Liver (tissue), 3 donors: ENCODE measurements at regions not wholly inside any gene's neighbourhood (a gene's known extent, or its start where the extent isn't known, plus 50 kb on each side); places are given as distances from the start of the nearest gene placed in this dataset.
"Not testable (repeated sequence)": the region's sequence is repeated elsewhere in the genome, so short reads cannot be mapped to it uniquely, and the experiment has no call there.

Experiments
- CTCF ChIP-seq: fragments of 150-350 bp; IDR thresholded peaks from 2 replicates; pipeline ENCODE4 v1.5.1; 2017; ENCODE audit warnings: improper control_type of control experiment, low read depth, low read length; ENCODE audit not compliant: missing input control
- EGR1 ChIP-seq, 2 donors: IDR thresholded peaks; 2 replicates each; pipeline ENCODE4 v1.6.1; 2016 to 2018; ENCODE audit warnings: antibody characterized with exemption in 2 of 2, low read depth in 2 of 2
- FOXA1 ChIP-seq: IDR thresholded peaks from 2 replicates; pipeline ENCODE4 v1.6.1; 2016; ENCODE audit warnings: antibody characterized with exemption
- TAF1 ChIP-seq: conservative IDR thresholded peaks from 2 replicates; pipeline ENCODE4 v1.6.1; 2016; ENCODE audit warnings: antibody characterized with exemption, mild to moderate bottlenecking
- TF ChIP-seq, protein P1 (sequence below): IDR thresholded peaks from 2 replicates; pipeline ENCODE4 v1.6.1; 2016; ENCODE audit warnings: antibody characterized with exemption
- donor health status: healthy.
- donor health status: healthy.

GRCh38 chr15:38025656-38026055 lies 91.2 kb downstream of the TMCO5A start:
- TF ChIP-seq TAF1; CTCF; FOXA1; EGR1 (IDR thresholded peaks at IDR 0.05; ENCODE audit: low read depth in 2 of 2): not testable (repeated sequence)
- TF ChIP-seq, protein P1, sequence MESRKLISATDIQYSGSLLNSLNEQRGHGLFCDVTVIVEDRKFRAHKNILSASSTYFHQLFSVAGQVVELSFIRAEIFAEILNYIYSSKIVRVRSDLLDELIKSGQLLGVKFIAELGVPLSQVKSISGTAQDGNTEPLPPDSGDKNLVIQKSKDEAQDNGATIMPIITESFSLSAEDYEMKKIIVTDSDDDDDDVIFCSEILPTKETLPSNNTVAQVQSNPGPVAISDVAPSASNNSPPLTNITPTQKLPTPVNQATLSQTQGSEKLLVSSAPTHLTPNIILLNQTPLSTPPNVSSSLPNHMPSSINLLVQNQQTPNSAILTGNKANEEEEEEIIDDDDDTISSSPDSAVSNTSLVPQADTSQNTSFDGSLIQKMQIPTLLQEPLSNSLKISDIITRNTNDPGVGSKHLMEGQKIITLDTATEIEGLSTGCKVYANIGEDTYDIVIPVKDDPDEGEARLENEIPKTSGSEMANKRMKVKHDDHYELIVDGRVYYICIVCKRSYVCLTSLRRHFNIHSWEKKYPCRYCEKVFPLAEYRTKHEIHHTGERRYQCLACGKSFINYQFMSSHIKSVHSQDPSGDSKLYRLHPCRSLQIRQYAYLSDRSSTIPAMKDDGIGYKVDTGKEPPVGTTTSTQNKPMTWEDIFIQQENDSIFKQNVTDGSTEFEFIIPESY, result not testable (repeated sequence)
